MM.1S (cell line): ENCODE measurements at regions not wholly inside any gene's neighbourhood (a gene's known extent, or its start where the extent isn't known, plus 50 kb on each side); places are given as distances from the start of the nearest gene placed in this dataset.

Source experiments
- DNase-seq: peaks from one replicate; pipeline ENCODE4 v3.0.0-alpha.2; 2015
- H2AFZ ChIP-seq: fragments of 300-600 bp; sonication (generic); 2 replicates; pipeline ENCODE4 v1.6.0; 2016; ENCODE audit warnings: antibody characterized with exemption, low read length
- H3F3A ChIP-seq: fragments of 300-600 bp; sonication (generic); 2 replicates; pipeline ENCODE4 v1.6.1; 2016; ENCODE audit warnings: mild to moderate bottlenecking, antibody characterized with exemption, low read length, moderate library complexity, mixed read lengths; ENCODE audit not compliant: insufficient read depth
- H3K27ac ChIP-seq: fragments of 300-600 bp; sonication (generic); 2 replicates; pipeline ENCODE4 v1.5.1; 2016; ENCODE audit warnings: mild to moderate bottlenecking, low read length
- H3K27me3 ChIP-seq: fragments of 300-600 bp; sonication (generic); replicated peaks from 2 replicates; pipeline ENCODE4 v1.6.0; 2016; ENCODE audit warnings: low read length; ENCODE audit not compliant: insufficient read depth
- H3K36me3 ChIP-seq: fragments of 300-600 bp; sonication (generic); replicated peaks from 2 replicates; pipeline ENCODE4 v1.6.1; 2016; ENCODE audit warnings: mild to moderate bottlenecking, low read length, mixed read lengths; ENCODE audit not compliant: insufficient read depth
- H3K4me1 ChIP-seq: fragments of 300-600 bp; sonication (generic); 2 replicates; pipeline ENCODE4 v1.6.1; 2016; ENCODE audit warnings: low read length, mixed read lengths
- H3K4me2 ChIP-seq: fragments of 300-600 bp; sonication (generic); 2 replicates; pipeline ENCODE4 v1.6.0; 2016; ENCODE audit warnings: low read depth, low read length
- H3K4me3 ChIP-seq: fragments of 300-600 bp; sonication (generic); 2 replicates; pipeline ENCODE4 v1.5.1; 2016; ENCODE audit warnings: low read length, mixed read lengths
- H3K79me2 ChIP-seq: fragments of 300-600 bp; sonication (generic); 2 replicates; pipeline ENCODE4 v1.6.1; 2016; ENCODE audit warnings: mixed run types, low read length, mixed read lengths
- H3K9ac ChIP-seq: fragments of 300-600 bp; sonication (generic); 2 replicates; pipeline ENCODE4 v1.6.1; 2016; ENCODE audit warnings: low read length, mixed read lengths
- H3K9me2 ChIP-seq: fragments of 300-600 bp; sonication (generic); replicated peaks from 2 replicates; pipeline ENCODE4 v1.6.1; 2016; ENCODE audit warnings: mild to moderate bottlenecking, low read length, mixed read lengths; ENCODE audit not compliant: insufficient read depth
- H3K9me3 ChIP-seq: fragments of 300-600 bp; sonication (generic); replicated peaks from 2 replicates; pipeline ENCODE4 v1.6.1; 2016; ENCODE audit warnings: mild to moderate bottlenecking, low read length, mixed read lengths; ENCODE audit not compliant: insufficient read depth
- H4K20me1 ChIP-seq: fragments of 300-600 bp; sonication (generic); 2 replicates; pipeline ENCODE4 v1.6.1; 2016; ENCODE audit warnings: mild to moderate bottlenecking, low read length, moderate library complexity, mixed read lengths; ENCODE audit not compliant: insufficient read depth
- EZH2 ChIP-seq: fragments of 300-600 bp; sonication (generic); optimal IDR thresholded peaks from 2 replicates; pipeline ENCODE3; 2017; ENCODE audit warnings: low read depth, mild to moderate bottlenecking, antibody characterized with exemption, low read length, mixed read lengths
- EZH2phosphoT487 ChIP-seq: fragments of 300-600 bp; sonication (generic); IDR thresholded peaks from 2 replicates; pipeline ENCODE4 v1.6.1; 2018; ENCODE audit warnings: antibody characterized with exemption, low read length
- TF ChIP-seq, protein P1 (sequence below): fragments of 300-600 bp; sonication (generic); IDR thresholded peaks from 2 replicates; pipeline ENCODE4 v1.5.1; 2016; ENCODE audit warnings: antibody characterized with exemption, low read length, mixed read lengths

DNA sequence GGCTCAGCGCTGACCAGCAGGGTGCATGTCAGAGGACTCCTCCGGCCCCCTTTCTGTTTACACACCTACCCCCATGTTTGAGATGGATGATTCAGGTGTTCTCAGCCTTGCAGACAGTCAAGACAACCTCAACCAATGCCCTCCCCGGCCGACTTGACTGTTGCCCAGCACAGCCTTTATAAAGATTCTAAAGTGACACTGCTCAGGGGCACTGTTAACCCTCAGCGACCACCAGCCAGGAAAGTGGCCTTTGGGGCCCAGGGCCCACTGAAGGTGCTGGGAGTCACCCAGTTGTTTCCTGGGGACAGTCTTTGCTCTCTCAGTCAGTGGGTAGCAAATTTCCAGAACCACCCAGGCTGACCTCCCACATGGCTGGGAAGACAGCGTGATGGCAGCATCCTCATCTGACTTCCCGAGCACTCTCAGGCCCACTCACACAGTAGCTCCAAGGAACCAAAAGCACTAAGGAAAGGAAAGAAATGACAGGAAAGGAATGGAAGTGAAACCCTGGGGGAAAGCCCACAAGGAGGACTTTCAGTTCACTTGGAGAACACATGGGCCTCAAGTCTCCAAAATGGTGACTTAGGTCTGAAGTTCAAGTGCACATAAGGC lies 128.4 kb downstream of the ASB7 start:
- DNase-seq = no peak
- Histone ChIP-seq H3K27ac (no peak overlapping the region), H3K4me1 (no peaks in the 10 kb centered on the region), H3K27me3 (no peaks in the 10 kb centered on the region), H3K4me3 (no peak overlapping the region), H4K20me1 (no peaks in the 10 kb centered on the region), H3K9me3 (no peaks in the 10 kb centered on the region), H3K36me3 (no peaks in the 10 kb centered on the region), H2AFZ (no peak overlapping the region), H3K9ac (no peak overlapping the region), H3F3A (no peaks in the 10 kb centered on the region), H3K79me2 (no peaks in the 10 kb centered on the region), H3K4me2 (no peak overlapping the region), H3K9me2 (no peaks in the 10 kb centered on the region)
- no peak for TF ChIP-seq EZH2phosphoT487
- TF ChIP-seq EZH2 = no peak
- TF ChIP-seq, protein P1, sequence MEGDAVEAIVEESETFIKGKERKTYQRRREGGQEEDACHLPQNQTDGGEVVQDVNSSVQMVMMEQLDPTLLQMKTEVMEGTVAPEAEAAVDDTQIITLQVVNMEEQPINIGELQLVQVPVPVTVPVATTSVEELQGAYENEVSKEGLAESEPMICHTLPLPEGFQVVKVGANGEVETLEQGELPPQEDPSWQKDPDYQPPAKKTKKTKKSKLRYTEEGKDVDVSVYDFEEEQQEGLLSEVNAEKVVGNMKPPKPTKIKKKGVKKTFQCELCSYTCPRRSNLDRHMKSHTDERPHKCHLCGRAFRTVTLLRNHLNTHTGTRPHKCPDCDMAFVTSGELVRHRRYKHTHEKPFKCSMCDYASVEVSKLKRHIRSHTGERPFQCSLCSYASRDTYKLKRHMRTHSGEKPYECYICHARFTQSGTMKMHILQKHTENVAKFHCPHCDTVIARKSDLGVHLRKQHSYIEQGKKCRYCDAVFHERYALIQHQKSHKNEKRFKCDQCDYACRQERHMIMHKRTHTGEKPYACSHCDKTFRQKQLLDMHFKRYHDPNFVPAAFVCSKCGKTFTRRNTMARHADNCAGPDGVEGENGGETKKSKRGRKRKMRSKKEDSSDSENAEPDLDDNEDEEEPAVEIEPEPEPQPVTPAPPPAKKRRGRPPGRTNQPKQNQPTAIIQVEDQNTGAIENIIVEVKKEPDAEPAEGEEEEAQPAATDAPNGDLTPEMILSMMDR = no peak

DNA sequence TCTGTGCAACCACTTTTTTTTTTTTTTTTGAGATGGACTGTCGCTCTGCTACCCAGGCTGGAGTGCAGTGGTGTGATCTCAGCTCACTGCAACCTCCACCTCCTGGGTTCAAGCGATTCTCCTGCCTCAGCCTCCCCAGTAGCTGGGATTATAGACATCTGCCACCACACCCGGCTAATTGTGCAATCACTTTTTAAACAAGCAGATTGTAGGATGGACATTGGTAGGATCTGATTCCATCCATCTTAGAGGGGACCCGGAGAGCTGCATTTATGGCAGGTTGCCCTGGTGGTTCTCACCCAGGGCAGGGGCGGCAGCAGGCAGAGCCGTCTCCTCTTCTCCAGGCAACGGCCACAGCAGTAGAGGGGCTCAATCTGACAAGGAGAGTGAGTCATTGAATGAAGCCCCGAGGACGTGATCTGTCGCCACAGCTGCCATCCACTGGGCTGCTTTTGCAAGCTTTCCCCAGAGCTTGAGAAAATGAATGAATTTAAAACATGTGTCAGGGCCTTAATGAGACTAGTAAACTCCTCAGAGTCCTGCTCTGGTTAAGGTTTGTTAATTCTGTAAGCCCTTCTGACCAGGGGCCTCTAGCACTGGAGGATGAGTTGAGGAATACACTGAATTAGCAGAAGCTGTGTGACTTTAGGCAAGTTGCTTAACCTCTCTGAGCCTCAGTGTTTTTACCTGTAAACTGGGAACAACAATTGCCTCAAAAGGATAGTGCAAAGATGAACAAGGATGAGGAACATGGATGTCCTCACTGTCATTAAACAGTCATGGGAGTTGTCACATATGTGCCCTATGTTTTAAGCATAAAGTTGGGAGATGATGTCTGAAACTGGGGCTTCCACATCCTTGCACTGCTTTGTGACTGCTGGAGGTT lies 129.1 kb downstream of the ASB7 start:
- Histone ChIP-seq H3K27me3 (no peaks in the 10 kb centered on the region), H3K27ac (no peak overlapping the region), H4K20me1 (no peaks in the 10 kb centered on the region), H3K4me3 (no peak overlapping the region), H3K9me3 (no peaks in the 10 kb centered on the region), H3K36me3 (no peaks in the 10 kb centered on the region), H2AFZ (no peak overlapping the region), H3F3A (no peaks in the 10 kb centered on the region), H3K9me2 (no peaks in the 10 kb centered on the region), H3K4me2 (no peak overlapping the region), H3K4me1 (no peaks in the 10 kb centered on the region), H3K79me2 (no peaks in the 10 kb centered on the region), H3K9ac (no peak overlapping the region)
- no peak for DNase-seq
- TF ChIP-seq EZH2 (no peak), EZH2phosphoT487 (no peak)
- TF ChIP-seq, protein P1 = no peak

DNA sequence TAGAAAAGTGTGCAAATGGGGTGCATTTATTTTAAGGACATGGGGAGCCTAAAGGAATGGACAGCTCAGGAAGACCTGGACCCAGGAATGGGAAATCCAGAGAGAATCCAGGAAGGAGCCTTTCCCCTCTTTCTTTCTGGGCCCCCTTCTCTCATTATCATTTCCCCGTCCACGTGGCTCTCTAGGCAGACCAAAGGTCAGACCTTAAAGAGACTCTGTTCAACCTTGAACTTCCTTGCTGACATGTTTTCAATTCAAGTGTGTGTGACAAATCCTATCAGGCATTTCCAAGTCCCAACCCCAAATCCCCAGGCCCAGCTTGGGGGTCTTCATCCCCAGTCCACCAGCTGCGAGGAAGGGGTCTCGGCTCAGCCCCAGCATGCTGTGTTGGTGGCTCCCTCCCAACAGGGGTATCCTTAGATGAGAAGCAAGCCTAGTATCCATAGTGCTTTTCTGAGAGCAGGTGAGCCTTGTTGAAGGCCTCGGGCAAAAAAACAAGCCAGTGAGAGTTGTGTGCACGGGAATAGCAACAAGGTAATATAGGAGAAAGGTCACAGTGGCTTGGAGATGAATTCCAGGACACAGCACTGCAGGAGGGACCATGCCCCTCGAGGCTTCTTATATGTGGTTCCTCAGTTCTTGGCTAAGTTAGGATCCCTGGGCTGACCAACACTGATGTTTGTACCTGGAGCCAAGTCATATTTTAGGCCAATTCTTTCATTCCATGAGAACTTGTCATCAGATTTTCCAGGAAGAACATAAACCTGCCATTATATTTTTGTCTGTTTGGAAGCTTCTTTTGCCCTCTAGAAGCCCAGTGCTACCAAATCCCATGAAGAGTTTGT lies 130.0 kb downstream of the ASB7 start:
- Histone ChIP-seq H3K79me2 (no peaks in the 10 kb centered on the region), H3K27ac (no peak overlapping the region), H3K4me2 (no peak overlapping the region), H3K9me2 (no peaks in the 10 kb centered on the region), H3F3A (no peaks in the 10 kb centered on the region), H3K4me3 (no peak overlapping the region), H3K27me3 (no peaks in the 10 kb centered on the region), H3K36me3 (no peaks in the 10 kb centered on the region), H3K9ac (no peak overlapping the region), H3K9me3 (no peaks in the 10 kb centered on the region), H3K4me1 (no peaks in the 10 kb centered on the region), H4K20me1 (no peaks in the 10 kb centered on the region), H2AFZ (no peak overlapping the region)
- TF ChIP-seq EZH2phosphoT487 = no peak
- TF ChIP-seq, protein P1 = no peak
- no peak for TF ChIP-seq EZH2
- no peak for DNase-seq
